ENCODE measurements at regions not wholly inside any gene's neighbourhood (a gene's known extent, or its start where the extent isn't known, plus 50 kb on each side); places are given as distances from the start of the nearest gene placed in this dataset.

GRCh38 chr14:81682134-81682533 lies 148.5 kb upstream of the SEL1L start:
- TF ChIP-seq ZNF398 (tag by site-specific recombination; IDR thresholded peaks at IDR 0.05) (no peak), ZNF692 (tag by site-specific recombination; IDR thresholded peaks at IDR 0.05) (no peak), ATF2 (tag by site-specific recombination; IDR thresholded peaks at IDR 0.05; ENCODE audit: low read depth) (no peak), CTCF (tag by site-specific recombination; IDR thresholded peaks at IDR 0.05) (no peak), ZBTB6 (tag by site-specific recombination; IDR thresholded peaks at IDR 0.05) (no peak)
